HEK293 (cell line): ENCODE measurements at regions not wholly inside any gene's neighbourhood (a gene's known extent, or its start where the extent isn't known, plus 50 kb on each side); places are given as distances from the start of the nearest gene placed in this dataset.

Source experiments
- CTCF ChIP-seq: fragments of 450-650 bp; formaldehyde crosslinking; IDR thresholded peaks from 2 replicates; pipeline ENCODE4 v1.5.1; 2016; ENCODE audit warnings: missing biosample characterization, missing genetic modification characterization
- YY1 ChIP-seq: fragments of 450-650 bp; formaldehyde crosslinking; IDR thresholded peaks from 2 replicates; pipeline ENCODE4 v1.5.1; 2018; ENCODE audit warnings: missing biosample characterization, missing genetic modification characterization
- ZBTB17 ChIP-seq: fragments of 450-650 bp; formaldehyde crosslinking; IDR thresholded peaks from 2 replicates; pipeline ENCODE4 v1.5.1; 2016; ENCODE audit warnings: missing biosample characterization, missing genetic modification characterization
- ZNF140 ChIP-seq: fragments of 450-650 bp; formaldehyde crosslinking; IDR thresholded peaks from 2 replicates; pipeline ENCODE4 v1.5.1; 2016; ENCODE audit warnings: missing biosample characterization, missing genetic modification characterization
- ZNF174 ChIP-seq: fragments of 450-650 bp; formaldehyde crosslinking; IDR thresholded peaks from 2 replicates; pipeline ENCODE4 v1.5.0; 2017; ENCODE audit warnings: missing biosample characterization, mild to moderate bottlenecking, missing genetic modification characterization
- ZNF274 ChIP-seq, 2 experiments: fragments of 200-500 bp in 1 of 2; fragments of 450-650 bp in 1 of 2; sonication (Bioruptor generic) in 1 of 2; formaldehyde crosslinking in 1 of 2; IDR thresholded peaks; 2 replicates each; pipeline versions ENCODE4 v1.5.1 to v1.6.1; 2014 to 2016; ENCODE audit warnings: borderline replicate concordance in 1 of 2, inconsistent platforms in 1 of 2, low read length in 1 of 2, missing biosample characterization in 1 of 2, missing genetic modification characterization in 1 of 2
- ZNF292 ChIP-seq: fragments of 450-650 bp; formaldehyde crosslinking; IDR thresholded peaks from 2 replicates; pipeline ENCODE4 v1.5.1; 2016; ENCODE audit warnings: low read depth, missing biosample characterization, missing genetic modification characterization, borderline replicate concordance
- ZNF350 ChIP-seq: fragments of 450-650 bp; formaldehyde crosslinking; IDR thresholded peaks from 2 replicates; pipeline ENCODE4 v1.5.0; 2017; ENCODE audit warnings: missing biosample characterization, mild to moderate bottlenecking, missing genetic modification characterization
- ZNF660 ChIP-seq: fragments of 450-650 bp; IDR thresholded peaks from 2 replicates; pipeline ENCODE4 v1.5.1; 2018; ENCODE audit warnings: missing biosample characterization, mild to moderate bottlenecking, missing genetic modification characterization
- TF ChIP-seq, protein P1 (sequence below): fragments of 450-650 bp; formaldehyde crosslinking; IDR thresholded peaks from 2 replicates; pipeline ENCODE4 v1.5.1; 2016; ENCODE audit warnings: missing biosample characterization, missing genetic modification characterization

DNA sequence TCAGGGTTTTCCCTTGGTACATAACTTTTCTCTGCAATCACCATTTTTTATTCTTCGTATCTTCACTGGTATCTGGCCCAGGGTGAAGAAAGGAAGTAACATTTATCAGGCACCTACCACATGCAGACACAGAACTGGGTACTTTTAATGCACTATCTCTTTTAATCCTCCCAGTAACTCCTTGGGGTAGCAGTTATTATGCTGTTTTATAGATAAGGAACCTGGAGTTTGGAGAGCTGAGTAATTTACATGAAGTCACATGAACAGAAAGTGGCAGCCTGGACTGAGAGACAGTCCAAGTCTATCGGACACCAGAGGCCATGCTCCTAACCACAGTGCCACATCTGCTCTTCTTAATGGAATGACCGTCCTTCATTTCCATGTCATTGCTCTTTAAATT, 117.1 kb upstream of the PODXL start:
- TF ChIP-seq CTCF (tag by site-specific recombination) (no peak), ZNF274 (IDR thresholded peaks at IDR 0.05; ENCODE audit: low read length) (no peak), ZNF274 (tag by site-specific recombination; IDR thresholded peaks at IDR 0.05; ENCODE audit: borderline replicate concordance) (no peak), ZNF174 (no peak), ZNF660 (tag by site-specific recombination) (no peak), ZNF140 (no peak), ZBTB17 (no peak), YY1 (tag by site-specific recombination) (no peak), ZNF350 (no peak), ZNF292 (tag by site-specific recombination) (no peak)
- TF ChIP-seq, protein P1, sequence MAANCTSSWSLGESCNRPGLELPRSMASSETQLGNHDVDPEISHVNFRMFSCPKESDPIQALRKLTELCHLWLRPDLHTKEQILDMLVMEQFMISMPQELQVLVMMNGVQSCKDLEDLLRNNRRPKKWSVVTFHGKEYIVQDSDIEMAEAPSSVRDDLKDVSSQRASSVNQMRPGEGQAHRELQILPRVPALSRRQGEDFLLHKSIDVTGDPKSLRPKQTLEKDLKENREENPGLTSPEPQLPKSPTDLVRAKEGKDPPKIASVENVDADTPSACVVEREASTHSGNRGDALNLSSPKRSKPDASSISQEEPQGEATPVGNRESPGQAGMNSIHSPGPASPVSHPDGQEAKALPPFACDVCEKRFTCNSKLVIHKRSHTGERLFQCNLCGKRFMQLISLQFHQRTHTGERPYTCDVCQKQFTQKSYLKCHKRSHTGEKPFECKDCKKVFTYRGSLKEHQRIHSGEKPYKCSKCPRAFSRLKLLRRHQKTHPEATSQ (tag by site-specific recombination), result no peak
